NB4 (cell line): ENCODE measurements at regions not wholly inside any gene's neighbourhood (a gene's known extent, or its start where the extent isn't known, plus 50 kb on each side); places are given as distances from the start of the nearest gene placed in this dataset.

ENCODE experiments used
- MYC ChIP-seq: IDR thresholded peaks from 2 replicates; pipeline ENCODE4 v1.6.1; 2011; ENCODE audit warnings: low read depth, low read length
- POLR2A ChIP-seq: IDR thresholded peaks from 2 replicates; pipeline ENCODE4 v1.6.1; 2011; ENCODE audit warnings: mild to moderate bottlenecking; ENCODE audit not compliant: insufficient read length; ENCODE audit errors: extremely low read depth
- TF ChIP-seq, protein P1 (sequence below): IDR thresholded peaks from one replicate; pipeline ENCODE4 v1.5.1; 2012; ENCODE audit warnings: low read depth, low read length
- TF ChIP-seq, protein P2 (sequence below): IDR thresholded peaks from 2 replicates; pipeline ENCODE4 v1.6.1; 2011; ENCODE audit warnings: low read depth, low read length

DNA sequence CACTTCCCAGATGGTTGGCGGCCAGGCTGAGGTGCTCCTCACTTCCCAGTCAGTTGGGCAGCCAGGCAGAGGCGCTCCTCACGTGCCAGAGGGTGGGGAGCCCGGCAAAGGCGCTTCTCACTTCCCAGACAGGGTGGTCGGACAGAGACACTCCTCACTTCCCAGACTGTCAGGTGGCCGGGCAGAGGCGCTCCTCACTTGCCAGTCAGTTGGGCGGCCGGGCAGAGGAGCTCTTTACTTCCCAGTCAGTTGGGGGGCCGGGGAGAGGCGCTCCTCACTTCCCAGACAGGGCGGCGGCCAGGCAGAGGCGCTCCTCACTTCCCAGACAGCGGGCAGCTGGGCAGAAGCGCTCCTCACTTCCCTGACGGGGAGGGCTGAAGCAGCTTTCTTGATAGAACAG, 143.0 kb upstream of the ARID2 start:
- TF ChIP-seq, protein P1, sequence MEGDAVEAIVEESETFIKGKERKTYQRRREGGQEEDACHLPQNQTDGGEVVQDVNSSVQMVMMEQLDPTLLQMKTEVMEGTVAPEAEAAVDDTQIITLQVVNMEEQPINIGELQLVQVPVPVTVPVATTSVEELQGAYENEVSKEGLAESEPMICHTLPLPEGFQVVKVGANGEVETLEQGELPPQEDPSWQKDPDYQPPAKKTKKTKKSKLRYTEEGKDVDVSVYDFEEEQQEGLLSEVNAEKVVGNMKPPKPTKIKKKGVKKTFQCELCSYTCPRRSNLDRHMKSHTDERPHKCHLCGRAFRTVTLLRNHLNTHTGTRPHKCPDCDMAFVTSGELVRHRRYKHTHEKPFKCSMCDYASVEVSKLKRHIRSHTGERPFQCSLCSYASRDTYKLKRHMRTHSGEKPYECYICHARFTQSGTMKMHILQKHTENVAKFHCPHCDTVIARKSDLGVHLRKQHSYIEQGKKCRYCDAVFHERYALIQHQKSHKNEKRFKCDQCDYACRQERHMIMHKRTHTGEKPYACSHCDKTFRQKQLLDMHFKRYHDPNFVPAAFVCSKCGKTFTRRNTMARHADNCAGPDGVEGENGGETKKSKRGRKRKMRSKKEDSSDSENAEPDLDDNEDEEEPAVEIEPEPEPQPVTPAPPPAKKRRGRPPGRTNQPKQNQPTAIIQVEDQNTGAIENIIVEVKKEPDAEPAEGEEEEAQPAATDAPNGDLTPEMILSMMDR, result no peak
- TF ChIP-seq POLR2A (no peak), MYC (no peak)
- TF ChIP-seq, protein P2, sequence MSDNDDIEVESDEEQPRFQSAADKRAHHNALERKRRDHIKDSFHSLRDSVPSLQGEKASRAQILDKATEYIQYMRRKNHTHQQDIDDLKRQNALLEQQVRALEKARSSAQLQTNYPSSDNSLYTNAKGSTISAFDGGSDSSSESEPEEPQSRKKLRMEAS, result no peak
